ENCODE measurements at regions not wholly inside any gene's neighbourhood (a gene's known extent, or its start where the extent isn't known, plus 50 kb on each side); places are given as distances from the start of the nearest gene placed in this dataset.
"Not testable (repeated sequence)": the region's sequence is repeated elsewhere in the genome, so short reads cannot be mapped to it uniquely, and the experiment has no call there.

DNA sequence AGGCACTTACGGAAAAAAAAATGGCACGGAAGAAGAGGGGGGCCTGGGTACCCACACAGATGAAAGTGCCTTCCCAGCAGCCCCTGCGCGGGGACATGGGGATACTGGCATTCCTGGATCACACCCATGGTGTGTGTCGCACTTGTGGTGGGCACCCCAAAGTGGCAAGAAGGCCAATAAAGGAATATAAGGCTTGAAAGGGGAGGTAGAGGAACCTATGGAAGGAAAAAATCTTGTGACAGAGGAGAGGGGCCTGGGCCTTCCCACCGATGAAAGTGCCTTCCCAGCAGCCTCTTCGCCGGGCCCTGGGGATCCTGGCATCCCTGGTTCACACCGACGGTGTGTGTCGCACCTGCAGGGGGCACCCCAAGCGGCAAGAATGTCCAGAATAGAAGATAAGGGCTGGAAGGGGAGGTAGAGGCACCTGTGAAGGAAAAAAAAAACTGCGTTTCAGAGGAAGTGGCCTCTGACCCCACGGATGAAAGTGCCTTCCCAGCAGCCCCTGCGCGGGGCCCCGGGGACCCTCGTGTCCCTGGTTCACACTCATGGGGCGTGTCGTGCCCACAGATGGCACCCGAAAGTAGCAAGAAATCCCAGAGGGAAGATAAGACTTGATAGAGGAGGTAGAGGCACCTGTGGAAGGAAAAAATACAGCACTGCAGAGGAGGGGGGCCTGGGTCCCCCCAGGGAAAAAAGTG lies 284.0 kb downstream of the ALG10 start:
- no peak for TF ChIP-seq CTCF (IDR thresholded peaks at IDR 0.05)

DNA sequence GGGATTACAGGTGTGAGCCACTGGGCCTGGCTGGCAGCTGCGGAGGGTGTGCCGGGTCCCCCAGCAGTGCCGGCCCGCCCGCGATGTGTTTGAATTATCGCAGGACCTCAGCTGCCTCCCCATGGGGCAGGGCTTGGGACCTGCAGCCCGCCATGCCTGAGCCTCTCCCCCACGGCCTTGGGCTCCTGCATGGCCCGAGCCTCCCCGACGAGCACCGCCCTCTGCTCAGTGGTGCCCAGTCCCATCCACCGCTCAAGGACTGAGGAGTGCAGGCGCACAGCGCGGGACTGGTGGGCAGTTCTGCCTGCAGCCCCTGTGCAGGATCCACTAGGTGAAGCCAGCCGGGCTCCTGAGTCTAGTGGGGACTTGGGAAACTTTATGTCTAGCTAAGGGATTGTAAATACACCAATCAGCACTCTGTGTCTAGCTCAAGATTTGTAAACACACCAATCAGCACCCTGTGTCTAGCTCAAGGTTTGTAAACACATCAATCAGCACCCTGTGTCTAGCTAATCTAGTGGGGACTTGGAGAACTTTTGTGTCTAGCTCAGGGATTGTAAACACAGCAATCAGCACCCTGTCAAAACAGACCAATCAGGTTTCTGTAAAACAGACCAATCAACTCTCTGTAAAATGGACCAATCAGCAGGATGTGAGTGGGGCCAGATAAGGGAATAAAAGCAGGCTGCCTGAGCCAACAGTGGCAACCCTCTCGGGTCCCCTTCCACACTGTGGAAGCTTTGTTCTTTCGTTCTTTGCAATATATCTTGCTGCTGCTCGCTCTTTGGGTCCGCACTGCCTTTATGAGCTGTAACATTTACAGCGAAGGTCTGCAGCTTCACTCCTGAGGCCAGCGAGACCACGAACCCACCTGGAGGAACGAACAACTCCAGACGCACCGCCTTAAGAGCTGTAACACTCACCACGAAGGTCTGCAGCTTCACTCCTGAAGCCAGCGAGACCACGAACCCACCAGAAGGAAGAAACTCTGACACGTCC lies 287.8 kb downstream of the ALG10 start:
- intact Hi-C loops (cut with DNase I; ENCODE audit: low total_unique reads); H3K4me3 ChIP-seq; H3K27me3 ChIP-seq; DNase-seq; H3K4me1 ChIP-seq; H3K27ac ChIP-seq; H3K36me3 ChIP-seq: not testable (repeated sequence)
- H3K9me3 ChIP-seq = peaks cover 0 to 49% (median 0%) of the 10 kb centered on the region in 3 donors

More for the DNA sequence above, 284.0 kb downstream of the ALG10 start:
- Histone ChIP-seq H3K27me3 (no peaks in the 10 kb centered on the region), H3K4me1 (no peaks in the 10 kb centered on the region), H3K9me3 (peaks cover 0 to 55% (median 0%) of the 10 kb centered on the region in 3 donors), H3K27ac (no peak overlapping the region), H3K4me3 (no peak overlapping the region), H3K36me3 (no peaks in the 10 kb centered on the region)
- intact Hi-C loops (cut with DNase I; ENCODE audit: low total_unique reads) = no loop called here
- DNase-seq = no peak

DNA sequence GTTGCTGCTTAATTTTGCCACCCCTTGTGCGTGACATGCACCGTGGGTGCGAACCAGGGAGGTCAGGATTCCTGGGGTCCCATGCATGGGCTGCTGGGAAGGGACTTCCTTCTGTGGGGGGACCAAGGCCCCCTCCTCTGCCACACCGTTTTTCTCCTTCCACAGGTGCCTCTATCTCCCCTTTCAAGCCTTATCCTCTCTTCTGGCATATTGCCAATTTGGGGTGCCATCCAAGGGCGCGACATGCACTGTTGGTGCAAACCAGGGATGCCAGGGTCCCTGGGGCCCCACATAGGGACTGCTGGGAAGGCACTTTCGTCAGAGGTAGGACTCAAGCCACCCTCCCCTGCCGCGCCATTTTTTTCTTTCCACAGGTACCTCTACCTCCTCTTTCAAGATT lies 289.0 kb downstream of the ALG10 start:
- TF ChIP-seq CTCF (IDR thresholded peaks at IDR 0.05) = no peak
- DNase-seq = no peak
- Histone ChIP-seq H3K36me3 (no peaks in the 10 kb centered on the region), H3K27ac (no peak overlapping the region), H3K9me3 (peaks cover 0 to 37% (median 0%) of the 10 kb centered on the region in 3 donors), H3K4me3 (no peak overlapping the region), H3K27me3 (no peaks in the 10 kb centered on the region), H3K4me1 (no peaks in the 10 kb centered on the region)
- intact Hi-C loops (cut with DNase I; ENCODE audit: low total_unique reads) = no loop called here

DNA sequence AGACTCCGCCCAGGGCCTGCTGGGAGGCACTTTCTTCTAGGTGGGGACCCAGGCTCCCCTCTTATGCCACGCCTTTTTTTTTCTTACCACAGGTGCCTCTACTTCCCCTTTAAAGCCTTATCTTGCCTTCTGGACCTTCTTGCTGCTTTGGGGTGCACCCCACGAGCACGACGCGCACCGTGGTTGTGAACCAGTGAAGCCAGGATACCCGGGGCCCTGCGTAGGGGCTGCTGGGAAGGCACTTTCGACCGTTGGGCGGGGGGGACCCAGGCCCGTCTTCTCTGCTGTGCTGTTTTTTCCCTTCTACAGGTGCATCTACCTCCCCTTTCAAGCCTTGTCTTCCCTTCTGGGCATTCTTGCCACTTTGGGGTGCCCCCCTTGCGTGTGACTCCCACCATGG lies 305.4 kb downstream of the ALG10 start:
- H3K36me3 ChIP-seq = no peaks in the 10 kb centered on the region
- no peak overlapping the region for H3K27ac ChIP-seq
- no peak for TF ChIP-seq CTCF (IDR thresholded peaks at IDR 0.05)
- peaks cover 0 to 26% (median 22%) of the 10 kb centered on the region in 3 donors for H3K9me3 ChIP-seq
- DNase-seq = no peak
- intact Hi-C loops (cut with DNase I; ENCODE audit: low total_unique reads) = no loop called here
- no peak overlapping the region for H3K4me3 ChIP-seq
- H3K4me1 ChIP-seq = no peaks in the 10 kb centered on the region
- H3K27me3 ChIP-seq = peaks cover 0 to 11% of the 10 kb centered on the region in 2 donors

DNA sequence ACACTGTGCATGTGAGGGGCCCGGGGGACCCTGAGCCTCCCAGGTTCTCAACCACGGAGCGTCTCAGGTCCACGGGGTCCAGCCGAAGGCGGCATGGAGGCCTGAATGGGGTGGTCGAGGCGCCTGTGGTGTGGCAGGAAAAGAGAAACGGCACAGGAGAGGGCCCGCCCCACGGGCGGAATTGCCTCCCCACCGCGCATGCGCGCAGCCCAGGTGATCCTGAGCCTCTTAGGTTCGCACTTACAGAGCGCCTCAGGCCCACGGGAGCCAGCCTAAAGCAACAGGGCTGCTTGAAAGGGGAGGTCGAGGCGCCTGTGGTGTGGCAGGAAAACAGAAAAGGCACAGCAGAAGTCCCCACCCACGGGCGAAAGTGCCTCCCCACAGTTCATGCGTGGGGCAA lies 311.0 kb downstream of the ALG10 start:
- Histone ChIP-seq H3K36me3 (no peaks in the 10 kb centered on the region), H3K4me1 (no peaks in the 10 kb centered on the region), H3K4me3 (no peak overlapping the region), H3K9me3 (peaks cover 0 to 26% (median 18%) of the 10 kb centered on the region in 3 donors), H3K27me3 (peaks cover 0 to 58% of the 10 kb centered on the region in 2 donors), H3K27ac (no peak overlapping the region)
- no peak for TF ChIP-seq CTCF (IDR thresholded peaks at IDR 0.05)
- intact Hi-C loops (cut with DNase I; ENCODE audit: low total_unique reads) = no loop called here
- no peak for DNase-seq

DNA sequence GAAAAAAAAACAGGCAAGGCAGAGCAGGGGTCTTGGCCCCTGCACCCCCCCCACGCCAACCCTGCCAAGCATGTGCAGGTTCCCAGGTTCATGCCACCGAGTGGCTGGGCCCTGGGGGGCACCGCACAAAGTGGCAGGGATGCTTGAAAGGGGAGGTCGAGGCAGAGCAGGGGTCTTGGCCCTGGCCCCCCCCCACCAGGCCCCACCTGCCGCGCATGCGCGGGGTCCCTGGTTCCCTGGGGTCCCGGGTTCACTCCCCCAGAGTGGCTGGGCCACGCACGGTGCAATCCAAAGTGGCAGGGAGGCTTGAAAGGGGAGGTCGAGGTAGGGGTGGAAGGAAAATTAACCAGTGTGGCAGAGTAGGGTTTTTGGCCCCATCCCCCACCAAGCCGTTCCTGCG lies 312.2 kb downstream of the ALG10 start:
- intact Hi-C loops (cut with DNase I; ENCODE audit: low total_unique reads) = no loop called here
- H3K27me3 ChIP-seq = peaks cover 0 to 65% of the 10 kb centered on the region in 2 donors
- no peak overlapping the region for H3K27ac ChIP-seq
- H3K4me3 ChIP-seq = no peak overlapping the region
- peaks cover 0 to 38% (median 23%) of the 10 kb centered on the region in 3 donors for H3K9me3 ChIP-seq
- H3K4me1 ChIP-seq = no peaks in the 10 kb centered on the region
- no peaks in the 10 kb centered on the region for H3K36me3 ChIP-seq
- DNase-seq = no peak
- TF ChIP-seq CTCF (IDR thresholded peaks at IDR 0.05) = no peak

Data from tibial artery (tissue), 4 donors.